GM18508 (cell line): ENCODE measurements at regions not wholly inside any gene's neighbourhood (a gene's known extent, or its start where the extent isn't known, plus 50 kb on each side); places are given as distances from the start of the nearest gene placed in this dataset.

ENCODE experiments used
- ATAC-seq: cut with Tn5 transposase; IDR thresholded peaks from one replicate; pipeline ENCODE4 v1.9.1; 2021; ENCODE audit warnings: moderate number of reproducible peaks; ENCODE audit not compliant: insufficient read depth, unreplicated experiment

GRCh38 chr12:105825141-105825540, 313.6 kb downstream of the NUAK1 start:
- no peak for ATAC-seq

GRCh38 chr12:105831372-105831771, 307.4 kb downstream of the NUAK1 start:
- no peak for ATAC-seq

GRCh38 chr12:105832021-105832420, 306.7 kb downstream of the NUAK1 start:
- no peak for ATAC-seq

GRCh38 chr12:105832806-105833205, 305.9 kb downstream of the NUAK1 start:
- ATAC-seq, result no peak

GRCh38 chr12:105834496-105834895, 304.3 kb downstream of the NUAK1 start:
- ATAC-seq, result no peak

GRCh38 chr12:105835580-105836241, 303.0 kb downstream of the NUAK1 start:
- no peak for ATAC-seq

GRCh38 chr12:105836242-105836622, 302.5 kb downstream of the NUAK1 start:
- ATAC-seq, result no peak

GRCh38 chr12:105839629-105840127, 299.1 kb downstream of the NUAK1 start:
- no peak for ATAC-seq

GRCh38 chr12:105840384-105840783, 298.4 kb downstream of the NUAK1 start:
- no peak for ATAC-seq

GRCh38 chr12:105841840-105842239, 296.9 kb downstream of the NUAK1 start:
- no peak for ATAC-seq

- ATAC-seq, result no peak
Observed at GRCh38 chr12:105843561-105843960, 295.2 kb downstream of the NUAK1 start.

GRCh38 chr12:105843986-105844760, 294.6 kb downstream of the NUAK1 start:
- ATAC-seq, result no peak

GRCh38 chr12:105846331-105846730, 292.4 kb downstream of the NUAK1 start:
- ATAC-seq, result no peak

GRCh38 chr12:105847068-105847467, 291.7 kb downstream of the NUAK1 start:
- no peak for ATAC-seq

- ATAC-seq, result no peak
Observed at GRCh38 chr12:105848286-105848685, 290.5 kb downstream of the NUAK1 start.

GRCh38 chr12:105850103-105850968, 288.4 kb downstream of the NUAK1 start:
- ATAC-seq, result no peak

- no peak for ATAC-seq
Observed at GRCh38 chr12:105852496-105852895, 286.3 kb downstream of the NUAK1 start.

GRCh38 chr12:105852951-105853350, 285.8 kb downstream of the NUAK1 start:
- no peak for ATAC-seq

- ATAC-seq, result no peak
Observed at GRCh38 chr12:105854071-105854470, 284.7 kb downstream of the NUAK1 start.

- ATAC-seq, result no peak
Observed at GRCh38 chr12:105855361-105856047, 283.2 kb downstream of the NUAK1 start.
